HG02610 (cell line): ENCODE measurements at regions not wholly inside any gene's neighbourhood (a gene's known extent, or its start where the extent isn't known, plus 50 kb on each side); places are given as distances from the start of the nearest gene placed in this dataset.
"Not testable (repeated sequence)": the region's sequence is repeated elsewhere in the genome, so short reads cannot be mapped to it uniquely, and the experiment has no call there.

Experiments
- ATAC-seq: cut with Tn5 transposase; IDR thresholded peaks from one replicate; pipeline ENCODE4 v1.9.1; 2021; ENCODE audit warnings: mild to moderate bottlenecking, moderate library complexity; ENCODE audit not compliant: unreplicated experiment

DNA sequence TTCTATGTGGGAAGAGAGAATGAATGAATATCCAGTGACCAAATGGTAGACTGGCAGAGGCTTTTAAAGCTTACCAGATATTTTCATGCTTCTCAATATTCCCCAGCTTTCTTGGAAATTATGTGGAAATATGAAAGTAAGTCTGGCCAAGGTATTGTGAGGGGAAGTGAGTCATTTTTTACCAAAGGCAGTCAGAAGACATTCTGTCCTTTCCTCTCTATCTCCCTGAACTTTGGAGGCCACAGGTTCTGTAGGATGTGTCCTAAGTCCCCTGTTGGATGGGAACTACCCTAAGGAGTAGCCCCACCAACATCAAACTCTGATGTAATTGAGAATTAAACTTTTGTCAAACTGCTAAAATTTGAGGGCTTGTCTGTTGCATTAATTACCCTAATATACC lies 593.8 kb upstream of the NRSN1 start:
- ATAC-seq: no peak

DNA sequence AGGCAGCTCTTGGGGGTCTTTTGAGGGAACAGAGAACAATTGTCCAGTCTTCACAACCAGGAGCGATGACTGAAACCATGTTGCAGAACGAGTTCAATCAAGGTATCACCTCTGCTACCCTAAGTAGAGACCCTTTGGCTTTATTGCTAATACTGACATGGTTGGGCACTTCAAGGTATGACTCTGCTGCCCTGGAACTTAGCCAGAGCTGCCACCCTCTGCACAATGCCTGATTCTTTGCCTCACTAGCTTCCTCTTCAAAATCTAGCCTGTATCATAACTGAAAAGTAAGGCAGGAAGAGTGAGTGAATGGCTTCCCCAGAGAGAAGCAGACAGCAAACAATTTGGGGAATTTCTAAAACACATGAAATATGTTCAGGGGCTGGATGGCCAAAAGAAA lies 592.7 kb upstream of the NRSN1 start:
- ATAC-seq: no peak

GRCh38 chr6:23533944-23534343 lies 592.1 kb upstream of the NRSN1 start:
- no peak for ATAC-seq

DNA sequence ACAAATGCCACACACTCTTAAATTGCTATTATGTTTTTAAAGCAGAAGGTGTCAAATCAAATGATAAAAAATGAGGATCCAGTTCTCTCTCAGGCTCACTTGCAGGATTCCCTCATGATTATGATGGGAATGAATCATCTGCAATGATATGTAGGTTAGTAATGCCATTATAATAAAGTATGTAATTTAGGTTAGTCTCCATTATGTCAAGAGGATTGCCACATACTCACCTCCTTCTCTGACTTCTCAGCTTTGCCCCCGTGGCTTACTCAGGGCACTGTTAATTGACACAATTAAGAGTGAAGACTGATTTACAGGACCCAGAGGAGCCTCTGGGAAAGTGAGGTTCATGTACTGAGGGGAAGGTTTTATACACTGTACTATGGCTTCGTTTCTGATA lies 591.7 kb upstream of the NRSN1 start:
- no peak for ATAC-seq

DNA sequence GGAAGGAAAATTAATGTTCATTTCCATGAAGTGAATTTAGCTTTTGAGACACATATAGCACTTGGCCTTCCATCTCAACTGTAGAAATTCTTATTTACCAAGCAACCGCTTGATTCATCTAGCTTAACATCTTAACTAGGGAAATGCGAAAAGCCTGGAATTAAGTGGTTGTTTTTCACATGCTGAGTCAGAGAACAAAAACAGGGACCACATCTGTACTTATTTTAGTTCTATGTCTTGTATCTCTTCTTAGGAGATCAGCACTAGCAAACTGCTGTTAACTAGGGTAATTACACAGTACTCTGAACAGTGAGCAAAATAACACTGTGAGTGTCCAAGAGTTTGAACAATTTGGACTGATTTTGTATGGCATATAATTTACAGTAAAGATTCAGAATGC lies 590.9 kb upstream of the NRSN1 start:
- ATAC-seq: no peak

DNA sequence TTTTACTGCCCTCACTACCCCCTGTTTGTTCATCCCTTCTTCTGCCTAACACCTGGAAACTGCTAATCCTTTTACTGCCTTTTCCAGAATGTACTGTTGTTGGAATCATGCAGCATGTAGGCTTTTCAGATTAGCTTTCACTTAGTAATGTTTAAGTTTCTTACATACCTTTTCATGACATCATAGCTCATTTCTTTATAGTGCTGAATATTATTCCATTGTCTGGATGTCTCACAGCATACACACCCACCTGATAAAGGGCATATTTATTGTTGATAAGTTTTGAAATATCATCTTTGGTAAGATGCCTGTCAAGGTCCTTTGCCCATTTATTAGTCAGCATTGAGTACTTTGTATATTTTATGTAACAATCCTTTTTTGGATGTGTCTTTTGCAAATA lies 588.2 kb upstream of the NRSN1 start:
- no peak for ATAC-seq

GRCh38 chr6:23547851-23548250 lies 578.2 kb upstream of the NRSN1 start:
- ATAC-seq: no peak

DNA sequence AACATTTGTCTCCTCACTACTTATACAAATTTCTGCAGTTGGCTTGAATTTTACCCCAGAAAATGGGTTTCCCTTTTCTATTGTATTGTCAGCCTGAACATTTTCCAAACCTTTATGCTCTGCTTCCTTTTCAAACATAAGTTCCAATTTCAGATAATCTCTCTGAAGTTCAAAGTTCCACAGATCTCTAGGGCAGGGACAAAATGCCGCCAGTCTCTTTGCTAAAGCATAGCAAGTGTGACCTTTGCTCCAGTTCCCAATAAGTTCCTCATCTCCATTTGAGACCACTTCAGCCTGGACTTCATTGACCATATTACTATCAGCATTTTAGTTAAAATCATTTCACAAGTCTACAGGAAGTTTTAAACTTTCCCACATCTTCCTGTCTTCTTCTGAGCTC lies 571.1 kb upstream of the NRSN1 start:
- not testable (repeated sequence) for ATAC-seq

DNA sequence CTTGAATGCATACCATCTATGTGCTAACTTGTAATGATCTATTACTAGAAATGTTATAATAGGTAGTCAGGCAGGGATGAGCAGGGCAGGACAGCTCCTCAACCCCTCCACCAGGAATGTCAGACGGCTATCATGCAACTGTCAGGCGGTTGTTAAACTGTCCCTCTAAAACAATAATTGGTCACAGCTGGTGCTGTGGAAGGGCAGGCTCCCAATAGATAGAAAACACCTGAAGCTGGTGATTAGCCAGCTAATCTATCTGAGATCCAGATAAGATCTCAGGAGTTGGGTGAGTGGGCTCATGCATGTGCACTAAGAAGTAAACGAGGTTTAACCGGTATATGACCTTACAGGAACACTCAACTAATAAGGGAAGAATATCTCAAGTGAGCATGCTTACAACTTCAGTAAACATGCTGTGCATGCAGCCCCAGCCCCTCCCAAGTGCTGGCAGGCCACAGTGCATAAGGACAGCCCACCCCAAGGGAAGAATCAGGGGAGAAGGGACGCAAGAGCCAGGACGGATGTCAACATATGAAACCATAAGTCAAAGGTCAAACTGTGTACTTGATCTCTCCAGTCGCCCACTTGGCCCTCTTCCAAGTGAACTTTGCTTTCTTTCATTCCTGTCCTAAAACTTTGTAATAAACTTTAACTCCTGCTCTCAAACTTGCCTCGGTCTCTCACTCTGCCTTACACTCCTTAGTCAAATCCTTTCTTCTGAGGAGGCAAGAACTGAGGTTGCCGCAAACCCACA lies 566.2 kb upstream of the NRSN1 start:
- no peak for ATAC-seq

- ATAC-seq: no peak
Measured at GRCh38 chr6:23561732-23562131, 564.3 kb upstream of the NRSN1 start.

GRCh38 chr6:23562554-23562953 lies 563.5 kb upstream of the NRSN1 start:
- no peak for ATAC-seq

GRCh38 chr6:23563323-23563722 lies 562.7 kb upstream of the NRSN1 start:
- no peak for ATAC-seq

- ATAC-seq: no peak
Measured at GRCh38 chr6:23566418-23566817, 559.6 kb upstream of the NRSN1 start.

DNA sequence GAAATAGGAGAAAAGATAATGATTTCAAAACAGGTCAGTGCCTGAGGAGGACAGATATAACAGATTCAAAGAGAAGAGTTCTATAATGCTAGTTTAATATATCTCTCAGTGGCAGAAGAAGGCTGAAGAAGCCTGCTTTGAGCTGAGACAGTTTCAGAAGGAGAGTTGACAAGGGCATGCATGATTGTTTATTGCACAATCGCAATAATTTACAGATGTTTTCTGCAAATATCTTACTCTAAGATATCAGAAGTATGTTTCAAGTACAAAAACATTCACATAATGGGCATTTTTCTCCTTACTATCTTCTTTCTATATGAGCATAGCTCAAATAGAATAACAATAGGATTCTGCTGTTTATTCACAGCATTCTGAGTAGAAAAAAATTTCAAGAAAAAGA lies 557.7 kb upstream of the NRSN1 start:
- no peak for ATAC-seq

DNA sequence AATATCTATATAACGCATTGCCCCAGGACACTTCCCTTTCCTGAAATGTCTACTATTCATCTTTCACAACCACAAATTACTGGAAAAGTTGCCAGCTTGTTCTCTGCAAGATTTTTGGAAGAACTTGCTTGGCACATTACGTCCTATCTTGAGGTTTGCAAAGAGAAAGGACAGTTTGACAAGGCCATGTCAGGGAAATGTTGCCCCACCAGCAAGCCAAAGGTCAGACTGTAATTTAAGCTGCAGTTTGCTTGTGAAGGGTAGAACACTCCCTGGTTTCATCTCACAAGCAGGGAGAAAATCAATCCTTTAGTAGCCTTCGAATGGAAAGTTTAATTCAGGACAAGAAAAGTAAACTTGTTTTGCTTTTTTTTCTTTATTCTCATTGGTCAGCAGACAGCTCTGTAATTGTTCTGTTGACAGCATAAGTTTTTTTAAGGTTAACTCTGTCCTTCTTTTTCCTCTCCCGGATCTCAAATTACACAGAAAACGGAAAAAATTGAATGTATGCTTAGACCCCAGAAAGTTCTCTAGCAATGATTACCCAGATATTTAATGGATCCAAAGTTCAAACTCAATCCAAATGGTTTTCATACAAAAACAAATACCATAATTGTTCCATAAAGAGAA lies 541.8 kb upstream of the NRSN1 start:
- ATAC-seq: no peak

DNA sequence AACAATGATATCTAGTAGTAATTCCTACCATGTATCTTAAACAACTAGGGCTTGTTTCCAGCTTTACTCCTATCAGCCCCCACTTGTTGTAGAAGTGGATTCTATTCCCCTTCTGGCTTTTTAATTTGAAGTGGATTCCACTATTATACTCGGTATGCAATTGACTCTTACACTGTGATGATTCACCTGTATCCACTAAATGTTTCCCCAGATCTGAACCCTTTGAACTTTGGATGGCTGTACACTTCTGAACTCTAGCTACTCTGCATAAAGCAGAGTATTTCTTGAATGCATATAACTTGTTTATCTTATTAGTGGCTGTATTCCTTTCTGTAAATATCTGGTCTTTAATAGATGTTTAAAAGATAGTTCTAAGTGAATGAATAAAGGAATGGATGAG lies 538.4 kb upstream of the NRSN1 start:
- ATAC-seq: no peak

DNA sequence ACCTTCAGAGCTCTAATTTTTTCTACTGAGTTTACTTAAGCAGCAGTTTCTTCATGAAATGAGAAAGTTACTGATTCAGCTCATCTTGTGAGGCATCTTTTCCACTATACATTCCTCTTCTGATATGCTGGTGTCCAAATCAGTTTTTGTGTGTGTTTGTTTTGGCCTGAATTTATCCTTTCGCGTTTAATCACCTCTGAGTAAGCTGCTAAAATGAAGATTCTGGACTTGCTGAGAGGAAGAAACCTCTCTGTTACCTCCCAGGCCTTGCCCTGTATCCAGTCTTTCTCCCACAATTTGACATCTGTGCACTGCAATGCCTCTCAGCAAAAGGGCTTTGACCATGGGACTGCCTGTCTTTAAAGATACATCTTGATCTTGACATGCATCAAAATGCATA lies 536.2 kb upstream of the NRSN1 start:
- ATAC-seq: no peak

GRCh38 chr6:23590498-23591126 lies 535.4 kb upstream of the NRSN1 start:
- ATAC-seq: no peak

- no peak for ATAC-seq
Measured at GRCh38 chr6:23591761-23592160, 534.3 kb upstream of the NRSN1 start.

DNA sequence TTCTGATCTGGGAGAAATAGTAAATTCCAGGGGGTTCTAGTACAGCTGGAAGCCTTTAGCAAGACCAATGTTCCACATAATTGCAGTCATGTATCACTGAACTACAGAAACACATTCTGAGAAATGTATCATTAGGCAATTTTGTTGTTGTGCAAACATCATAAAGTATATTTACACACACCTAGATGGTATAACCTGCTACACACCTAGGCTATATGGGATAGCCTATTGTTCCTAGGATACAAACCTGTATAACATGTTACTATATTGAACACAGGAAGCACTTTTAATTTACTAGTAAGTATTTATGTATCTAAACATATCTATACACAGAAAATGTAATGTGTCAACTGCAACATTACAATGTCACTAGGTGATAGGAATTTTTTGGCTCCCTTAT lies 525.9 kb upstream of the NRSN1 start:
- no peak for ATAC-seq

GRCh38 chr6:23601811-23602345 lies 524.1 kb upstream of the NRSN1 start:
- no peak for ATAC-seq

DNA sequence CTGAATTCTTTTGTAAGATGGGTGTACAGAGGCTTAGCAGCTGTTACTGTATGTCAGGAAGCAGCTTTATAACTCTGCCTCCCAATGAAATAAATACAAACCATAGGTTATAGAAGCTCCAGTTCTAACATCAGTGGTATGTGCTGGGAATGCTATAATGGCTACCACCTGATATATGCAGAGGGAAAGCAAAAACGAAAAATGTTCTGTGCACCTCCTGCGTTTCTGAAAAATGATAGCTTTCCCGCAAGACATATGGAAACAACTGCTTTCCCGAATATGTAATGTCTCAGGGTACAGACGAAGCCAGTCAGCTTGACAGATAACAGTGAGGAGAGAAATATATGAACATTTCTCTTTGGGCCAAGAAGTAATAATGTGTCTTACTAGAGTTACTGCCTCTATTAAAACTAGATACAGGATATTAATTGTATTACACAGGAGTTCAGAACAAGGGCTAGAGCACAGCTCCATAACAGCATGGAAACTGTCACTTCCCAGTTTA lies 517.0 kb upstream of the NRSN1 start:
- no peak for ATAC-seq
